GM23338 (cell line): ENCODE measurements at regions not wholly inside any gene's neighbourhood (a gene's known extent, or its start where the extent isn't known, plus 50 kb on each side); places are given as distances from the start of the nearest gene placed in this dataset.
A peak's percentile ranks its signal among the peaks of the same experiment; 100 is the strongest.

Experiments
- ATAC-seq: fragments of 200-7000 bp; cut with Tn5 transposase; 3 replicates; pipeline ENCODE4 v1.9.1; 2020
- DNase-seq: peaks from one replicate; pipeline ENCODE4 v3.0.0-alpha.2; 2015; ENCODE audit warnings: low spot score
- H2AFZ ChIP-seq: fragments of 200-600 bp; sonication (generic); 2 replicates; pipeline ENCODE4 v1.8.0; 2016; ENCODE audit warnings: antibody characterized with exemption, mild to moderate bottlenecking, moderate library complexity
- H3F3A ChIP-seq: fragments of 200-600 bp; sonication (generic); replicated peaks from 2 replicates; pipeline ENCODE4 v1.8.0; 2017; ENCODE audit warnings: antibody characterized with exemption, mixed run types, low read depth
- H3K27ac ChIP-seq: fragments of 200-600 bp; sonication (generic); 2 replicates; pipeline ENCODE4 v1.6.1; 2016; ENCODE audit warnings: low read depth
- H3K27me3 ChIP-seq: fragments of 200-600 bp; sonication (generic); 2 replicates; pipeline ENCODE4 v1.8.0; 2016; ENCODE audit warnings: mild to moderate bottlenecking, mixed run types, moderate library complexity; ENCODE audit not compliant: insufficient read depth
- H3K36me3 ChIP-seq: fragments of 200-600 bp; sonication (generic); 2 replicates; pipeline ENCODE4 v1.8.0; 2016; ENCODE audit warnings: mild to moderate bottlenecking; ENCODE audit not compliant: insufficient read depth
- H3K4me1 ChIP-seq: fragments of 200-600 bp; sonication (generic); 2 replicates; pipeline ENCODE4 v1.8.0; 2016; ENCODE audit warnings: mild to moderate bottlenecking, moderate library complexity; ENCODE audit not compliant: insufficient read depth
- H3K4me2 ChIP-seq: fragments of 200-600 bp; sonication (generic); 2 replicates; pipeline ENCODE4 v1.7.1; 2017; ENCODE audit warnings: mixed run types
- H3K4me3 ChIP-seq: fragments of 200-600 bp; sonication (generic); 2 replicates; pipeline ENCODE4 v1.6.1; 2016; ENCODE audit warnings: mixed run types
- H3K79me2 ChIP-seq: fragments of 200-600 bp; sonication (generic); replicated peaks from 2 replicates; pipeline ENCODE4 v1.8.0; 2017; ENCODE audit warnings: mild to moderate bottlenecking; ENCODE audit not compliant: insufficient read depth
- H3K9me2 ChIP-seq: fragments of 200-600 bp; sonication (generic); 2 replicates; pipeline ENCODE4 v1.8.0; 2017; ENCODE audit not compliant: insufficient read depth
- H4K20me1 ChIP-seq: fragments of 200-600 bp; sonication (generic); replicated peaks from 2 replicates; pipeline ENCODE4 v1.8.0; 2017; ENCODE audit warnings: mild to moderate bottlenecking; ENCODE audit not compliant: insufficient read depth
- H3K27ac Mint-ChIP-seq: 2 replicates; pipeline ENCODE4 v1.8.0; 2020; ENCODE audit warnings: inconsistent platforms, mild to moderate bottlenecking, moderate library complexity, mixed read lengths
- H3K27me3 Mint-ChIP-seq: 3 replicates; pipeline ENCODE4 v1.8.0; 2022; ENCODE audit warnings: low read depth, mild to moderate bottlenecking, moderate library complexity, mixed read lengths, inconsistent platforms; ENCODE audit not compliant: insufficient read depth, poor library complexity
- H3K36me3 Mint-ChIP-seq: 3 replicates; pipeline ENCODE4 v1.8.0; 2021; ENCODE audit warnings: low read depth, mild to moderate bottlenecking, inconsistent platforms, moderate library complexity, mixed read lengths
- H3K4me1 Mint-ChIP-seq: 3 replicates; pipeline ENCODE4 v1.8.0; 2020; ENCODE audit warnings: mild to moderate bottlenecking, inconsistent platforms, mixed read lengths
- H3K4me3 Mint-ChIP-seq: 3 replicates; pipeline ENCODE4 v1.8.0; 2021; ENCODE audit warnings: moderate library complexity, mild to moderate bottlenecking, inconsistent platforms, mixed read lengths
- H3K9me3 Mint-ChIP-seq: 3 replicates; pipeline ENCODE4 v1.8.0; 2020; ENCODE audit warnings: moderate library complexity, mild to moderate bottlenecking, inconsistent platforms, mixed read lengths
- EZH2phosphoT487 ChIP-seq: fragments of 200-600 bp; sonication (generic); IDR thresholded peaks from one replicate; pipeline ENCODE4 v1.8.1; 2018; ENCODE audit warnings: antibody characterized with exemption; ENCODE audit not compliant: unreplicated experiment
- JUNB ChIP-seq: IDR thresholded peaks from one replicate; pipeline ENCODE4 v1.6.1; 2016; ENCODE audit warnings: antibody characterized with exemption; ENCODE audit not compliant: unreplicated experiment
- POLR2AphosphoS5 ChIP-seq: IDR thresholded peaks from 2 replicates; pipeline ENCODE4 v1.6.1; 2016; ENCODE audit warnings: antibody characterized with exemption, low read depth
- STAT1 ChIP-seq: IDR thresholded peaks from one replicate; pipeline ENCODE4 v1.6.1; 2016; ENCODE audit warnings: antibody characterized with exemption; ENCODE audit not compliant: unreplicated experiment
- ZNF114 ChIP-seq: fragments of 250-450 bp; sonication (Bioruptor Pico); IDR thresholded peaks from 2 replicates; pipeline ENCODE4 v1.5.0; 2020; ENCODE audit warnings: mild to moderate bottlenecking, moderate library complexity
- TF ChIP-seq, protein P1 (sequence below): fragments of 250-450 bp; sonication (Bioruptor Pico); IDR thresholded peaks from 2 replicates; pipeline ENCODE4 v1.5.0; 2020; ENCODE audit warnings: mild to moderate bottlenecking, moderate library complexity
- TF ChIP-seq, protein P2 (sequence below), 2 experiments: fragments of 200-600 bp in 1 of 2; sonication (generic) in 1 of 2; conservative IDR thresholded peaks; 2 replicates each; pipeline versions ENCODE4 v1.5.1 to v1.6.1; 2016 to 2017; ENCODE audit warnings: antibody characterized with exemption in 2 of 2, low read depth in 2 of 2, mild to moderate bottlenecking in 2 of 2, moderate library complexity in 1 of 2
- TF ChIP-seq, protein P3 (sequence below): IDR thresholded peaks from one replicate; pipeline ENCODE4 v1.6.1; 2018; ENCODE audit warnings: antibody characterized with exemption; ENCODE audit not compliant: unreplicated experiment

DNA sequence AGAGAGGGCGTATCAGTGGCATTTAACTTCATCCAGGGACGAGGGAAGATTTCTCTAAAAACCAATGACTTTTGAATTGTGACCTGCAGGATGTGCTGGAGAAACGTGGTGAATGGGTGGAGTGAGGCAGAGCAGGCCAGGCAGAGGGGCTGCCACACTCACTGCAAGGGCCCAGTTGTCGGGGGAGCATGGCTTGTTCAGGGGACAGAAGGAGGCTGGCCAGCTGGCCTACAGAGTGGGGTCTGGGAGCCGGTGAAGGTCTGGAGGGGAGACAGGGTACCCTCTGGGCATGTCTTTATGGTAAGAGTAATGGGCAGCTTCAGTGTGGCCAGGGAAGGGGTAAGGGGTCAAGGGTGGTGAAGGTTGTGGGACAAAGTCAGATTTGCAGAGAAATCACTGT, 225.2 kb upstream of the RGMA start:
- H4K20me1 ChIP-seq, result no peaks in the 10 kb centered on the region
- no peaks in the 10 kb centered on the region for H3K9me2 ChIP-seq
- H3K4me1 Mint-ChIP-seq, result peaks cover 11% of the 10 kb centered on the region
- 0 out of 3 replicates have a peak, but pooled peaks cover 2% of the 10 kb centered on the region for H3K36me3 Mint-ChIP-seq
- TF ChIP-seq STAT1, result no peak
- TF ChIP-seq, protein P1, sequence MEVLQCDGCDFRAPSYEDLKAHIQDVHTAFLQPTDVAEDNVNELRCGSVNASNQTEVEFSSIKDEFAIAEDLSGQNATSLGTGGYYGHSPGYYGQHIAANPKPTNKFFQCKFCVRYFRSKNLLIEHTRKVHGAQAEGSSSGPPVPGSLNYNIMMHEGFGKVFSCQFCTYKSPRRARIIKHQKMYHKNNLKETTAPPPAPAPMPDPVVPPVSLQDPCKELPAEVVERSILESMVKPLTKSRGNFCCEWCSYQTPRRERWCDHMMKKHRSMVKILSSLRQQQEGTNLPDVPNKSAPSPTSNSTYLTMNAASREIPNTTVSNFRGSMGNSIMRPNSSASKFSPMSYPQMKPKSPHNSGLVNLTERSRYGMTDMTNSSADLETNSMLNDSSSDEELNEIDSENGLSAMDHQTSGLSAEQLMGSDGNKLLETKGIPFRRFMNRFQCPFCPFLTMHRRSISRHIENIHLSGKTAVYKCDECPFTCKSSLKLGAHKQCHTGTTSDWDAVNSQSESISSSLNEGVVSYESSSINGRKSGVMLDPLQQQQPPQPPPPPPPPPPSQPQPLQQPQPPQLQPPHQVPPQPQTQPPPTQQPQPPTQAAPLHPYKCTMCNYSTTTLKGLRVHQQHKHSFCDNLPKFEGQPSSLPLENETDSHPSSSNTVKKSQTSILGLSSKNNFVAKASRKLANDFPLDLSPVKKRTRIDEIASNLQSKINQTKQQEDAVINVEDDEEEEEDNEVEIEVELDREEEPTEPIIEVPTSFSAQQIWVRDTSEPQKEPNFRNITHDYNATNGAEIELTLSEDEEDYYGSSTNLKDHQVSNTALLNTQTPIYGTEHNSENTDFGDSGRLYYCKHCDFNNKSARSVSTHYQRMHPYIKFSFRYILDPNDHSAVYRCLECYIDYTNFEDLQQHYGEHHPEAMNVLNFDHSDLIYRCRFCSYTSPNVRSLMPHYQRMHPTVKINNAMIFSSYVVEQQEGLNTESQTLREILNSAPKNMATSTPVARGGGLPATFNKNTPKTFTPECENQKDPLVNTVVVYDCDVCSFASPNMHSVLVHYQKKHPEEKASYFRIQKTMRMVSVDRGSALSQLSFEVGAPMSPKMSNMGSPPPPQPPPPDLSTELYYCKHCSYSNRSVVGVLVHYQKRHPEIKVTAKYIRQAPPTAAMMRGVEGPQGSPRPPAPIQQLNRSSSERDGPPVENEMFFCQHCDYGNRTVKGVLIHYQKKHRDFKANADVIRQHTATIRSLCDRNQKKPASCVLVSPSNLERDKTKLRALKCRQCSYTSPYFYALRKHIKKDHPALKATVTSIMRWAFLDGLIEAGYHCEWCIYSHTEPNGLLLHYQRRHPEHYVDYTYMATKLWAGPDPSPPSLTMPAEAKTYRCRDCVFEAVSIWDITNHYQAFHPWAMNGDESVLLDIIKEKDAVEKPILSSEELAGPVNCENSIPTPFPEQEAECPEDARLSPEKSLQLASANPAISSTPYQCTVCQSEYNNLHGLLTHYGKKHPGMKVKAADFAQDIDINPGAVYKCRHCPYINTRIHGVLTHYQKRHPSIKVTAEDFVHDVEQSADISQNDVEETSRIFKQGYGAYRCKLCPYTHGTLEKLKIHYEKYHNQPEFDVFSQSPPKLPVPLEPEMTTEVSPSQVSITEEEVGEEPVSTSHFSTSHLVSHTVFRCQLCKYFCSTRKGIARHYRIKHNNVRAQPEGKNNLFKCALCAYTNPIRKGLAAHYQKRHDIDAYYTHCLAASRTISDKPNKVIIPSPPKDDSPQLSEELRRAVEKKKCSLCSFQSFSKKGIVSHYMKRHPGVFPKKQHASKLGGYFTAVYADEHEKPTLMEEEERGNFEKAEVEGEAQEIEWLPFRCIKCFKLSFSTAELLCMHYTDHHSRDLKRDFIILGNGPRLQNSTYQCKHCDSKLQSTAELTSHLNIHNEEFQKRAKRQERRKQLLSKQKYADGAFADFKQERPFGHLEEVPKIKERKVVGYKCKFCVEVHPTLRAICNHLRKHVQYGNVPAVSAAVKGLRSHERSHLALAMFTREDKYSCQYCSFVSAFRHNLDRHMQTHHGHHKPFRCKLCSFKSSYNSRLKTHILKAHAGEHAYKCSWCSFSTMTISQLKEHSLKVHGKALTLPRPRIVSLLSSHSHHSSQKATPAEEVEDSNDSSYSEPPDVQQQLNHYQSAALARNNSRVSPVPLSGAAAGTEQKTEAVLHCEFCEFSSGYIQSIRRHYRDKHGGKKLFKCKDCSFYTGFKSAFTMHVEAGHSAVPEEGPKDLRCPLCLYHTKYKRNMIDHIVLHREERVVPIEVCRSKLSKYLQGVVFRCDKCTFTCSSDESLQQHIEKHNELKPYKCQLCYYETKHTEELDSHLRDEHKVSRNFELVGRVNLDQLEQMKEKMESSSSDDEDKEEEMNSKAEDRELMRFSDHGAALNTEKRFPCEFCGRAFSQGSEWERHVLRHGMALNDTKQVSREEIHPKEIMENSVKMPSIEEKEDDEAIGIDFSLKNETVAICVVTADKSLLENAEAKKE (CRISPR knock-in tag), result no peak
- DNase-seq (no peak), ATAC-seq (no peak)
- H3F3A ChIP-seq, result no peaks in the 10 kb centered on the region
- H3K27me3 ChIP-seq, result no peaks in the 10 kb centered on the region
- no peak overlapping the region for H3K27ac Mint-ChIP-seq
- no peak overlapping the region for H3K4me3 ChIP-seq
- peaks cover 4% of the 10 kb centered on the region for H3K4me1 ChIP-seq
- H3K9me3 Mint-ChIP-seq, result peaks cover 3% of the 10 kb centered on the region; the same call in 1 of the 3 replicates
- no peak overlapping the region for H3K27ac ChIP-seq
- H3K36me3 ChIP-seq, result no peaks in the 10 kb centered on the region
- H3K79me2 ChIP-seq, result no peaks in the 10 kb centered on the region
- H3K4me2 ChIP-seq, result no peak overlapping the region
- no peak overlapping the region for H2AFZ ChIP-seq
- H3K27me3 Mint-ChIP-seq, result peaks cover 5% of the 10 kb centered on the region
- no peak overlapping the region for H3K4me3 Mint-ChIP-seq

DNA sequence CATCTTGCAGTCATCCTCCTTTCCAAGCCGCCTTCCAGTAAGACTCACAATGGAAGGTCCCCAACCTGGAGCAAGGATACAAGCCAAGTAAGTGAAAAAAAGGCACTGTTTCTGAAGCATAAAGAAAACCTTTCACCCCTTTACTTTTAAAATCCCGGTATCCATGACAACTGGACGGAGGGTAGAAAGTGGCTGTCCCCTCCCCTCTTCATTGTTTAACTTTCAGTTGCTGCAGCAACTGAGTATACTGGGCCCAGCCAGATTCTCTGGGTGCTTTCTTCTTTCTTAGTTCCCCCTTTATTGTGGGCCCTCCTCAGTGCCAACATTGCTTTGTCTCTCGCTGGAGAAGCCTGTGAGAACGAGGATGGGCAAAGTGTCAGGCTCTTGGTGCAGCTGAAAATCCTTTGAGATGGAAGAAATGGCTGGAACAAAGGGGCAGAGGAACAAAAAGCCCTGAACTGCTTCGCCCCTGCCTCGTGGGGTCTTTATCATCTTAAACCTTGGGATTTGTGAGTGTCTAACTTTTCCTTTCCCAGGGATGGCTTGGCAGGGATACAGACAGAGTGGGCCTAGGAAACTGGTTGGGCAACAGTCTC, 224.0 kb upstream of the RGMA start:
- DNase-seq (peak; percentile 56), ATAC-seq (peak; percentile 68)
- H3K9me3 Mint-ChIP-seq, result peaks cover 3% of the 10 kb centered on the region; the same call in 1 of the 3 replicates
- Histone ChIP-seq H3K4me3 (no peak overlapping the region), H3K27me3 (no peaks in the 10 kb centered on the region), H2AFZ (no peak overlapping the region; the same call in 1 of the 2 replicates), H3K9me2 (no peaks in the 10 kb centered on the region), H3K36me3 (no peaks in the 10 kb centered on the region), H3K27ac (no peak overlapping the region), H3K79me2 (no peaks in the 10 kb centered on the region), H3F3A (no peaks in the 10 kb centered on the region), H4K20me1 (no peaks in the 10 kb centered on the region), H3K4me1 (peaks cover 4% of the 10 kb centered on the region), H3K4me2 (peak overlapping the region; percentile 45)
- H3K27ac Mint-ChIP-seq, result no peak overlapping the region
- H3K36me3 Mint-ChIP-seq, result 0 out of 3 replicates have a peak, but pooled peaks cover 2% of the 10 kb centered on the region
- peaks cover 5% of the 10 kb centered on the region for H3K27me3 Mint-ChIP-seq
- no peak overlapping the region for H3K4me3 Mint-ChIP-seq
- peaks cover 11% of the 10 kb centered on the region for H3K4me1 Mint-ChIP-seq
- TF ChIP-seq, protein P2, sequence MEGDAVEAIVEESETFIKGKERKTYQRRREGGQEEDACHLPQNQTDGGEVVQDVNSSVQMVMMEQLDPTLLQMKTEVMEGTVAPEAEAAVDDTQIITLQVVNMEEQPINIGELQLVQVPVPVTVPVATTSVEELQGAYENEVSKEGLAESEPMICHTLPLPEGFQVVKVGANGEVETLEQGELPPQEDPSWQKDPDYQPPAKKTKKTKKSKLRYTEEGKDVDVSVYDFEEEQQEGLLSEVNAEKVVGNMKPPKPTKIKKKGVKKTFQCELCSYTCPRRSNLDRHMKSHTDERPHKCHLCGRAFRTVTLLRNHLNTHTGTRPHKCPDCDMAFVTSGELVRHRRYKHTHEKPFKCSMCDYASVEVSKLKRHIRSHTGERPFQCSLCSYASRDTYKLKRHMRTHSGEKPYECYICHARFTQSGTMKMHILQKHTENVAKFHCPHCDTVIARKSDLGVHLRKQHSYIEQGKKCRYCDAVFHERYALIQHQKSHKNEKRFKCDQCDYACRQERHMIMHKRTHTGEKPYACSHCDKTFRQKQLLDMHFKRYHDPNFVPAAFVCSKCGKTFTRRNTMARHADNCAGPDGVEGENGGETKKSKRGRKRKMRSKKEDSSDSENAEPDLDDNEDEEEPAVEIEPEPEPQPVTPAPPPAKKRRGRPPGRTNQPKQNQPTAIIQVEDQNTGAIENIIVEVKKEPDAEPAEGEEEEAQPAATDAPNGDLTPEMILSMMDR (conservative IDR thresholded peaks at IDR 0.05; ENCODE audit: low read depth in 2 of 2), result no peak
- TF ChIP-seq JUNB (no peak), ZNF114 (CRISPR knock-in tag) (no peak), EZH2phosphoT487 (no peak), POLR2AphosphoS5 (no peak)
- TF ChIP-seq, protein P3, sequence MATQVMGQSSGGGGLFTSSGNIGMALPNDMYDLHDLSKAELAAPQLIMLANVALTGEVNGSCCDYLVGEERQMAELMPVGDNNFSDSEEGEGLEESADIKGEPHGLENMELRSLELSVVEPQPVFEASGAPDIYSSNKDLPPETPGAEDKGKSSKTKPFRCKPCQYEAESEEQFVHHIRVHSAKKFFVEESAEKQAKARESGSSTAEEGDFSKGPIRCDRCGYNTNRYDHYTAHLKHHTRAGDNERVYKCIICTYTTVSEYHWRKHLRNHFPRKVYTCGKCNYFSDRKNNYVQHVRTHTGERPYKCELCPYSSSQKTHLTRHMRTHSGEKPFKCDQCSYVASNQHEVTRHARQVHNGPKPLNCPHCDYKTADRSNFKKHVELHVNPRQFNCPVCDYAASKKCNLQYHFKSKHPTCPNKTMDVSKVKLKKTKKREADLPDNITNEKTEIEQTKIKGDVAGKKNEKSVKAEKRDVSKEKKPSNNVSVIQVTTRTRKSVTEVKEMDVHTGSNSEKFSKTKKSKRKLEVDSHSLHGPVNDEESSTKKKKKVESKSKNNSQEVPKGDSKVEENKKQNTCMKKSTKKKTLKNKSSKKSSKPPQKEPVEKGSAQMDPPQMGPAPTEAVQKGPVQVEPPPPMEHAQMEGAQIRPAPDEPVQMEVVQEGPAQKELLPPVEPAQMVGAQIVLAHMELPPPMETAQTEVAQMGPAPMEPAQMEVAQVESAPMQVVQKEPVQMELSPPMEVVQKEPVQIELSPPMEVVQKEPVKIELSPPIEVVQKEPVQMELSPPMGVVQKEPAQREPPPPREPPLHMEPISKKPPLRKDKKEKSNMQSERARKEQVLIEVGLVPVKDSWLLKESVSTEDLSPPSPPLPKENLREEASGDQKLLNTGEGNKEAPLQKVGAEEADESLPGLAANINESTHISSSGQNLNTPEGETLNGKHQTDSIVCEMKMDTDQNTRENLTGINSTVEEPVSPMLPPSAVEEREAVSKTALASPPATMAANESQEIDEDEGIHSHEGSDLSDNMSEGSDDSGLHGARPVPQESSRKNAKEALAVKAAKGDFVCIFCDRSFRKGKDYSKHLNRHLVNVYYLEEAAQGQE, result no peak
